ENCODE measurements at regions not wholly inside any gene's neighbourhood (a gene's known extent, or its start where the extent isn't known, plus 50 kb on each side); places are given as distances from the start of the nearest gene placed in this dataset.

- no peak for DNase-seq
Measured at GRCh38 chr2:118279005-118279404, 190.7 kb downstream of the INSIG2 start.

GRCh38 chr2:118278046-118278445 is 189.8 kb downstream of the INSIG2 start:
- DNase-seq = no peak

GRCh38 chr2:118274841-118275510 is 186.7 kb downstream of the INSIG2 start:
- no peak for DNase-seq

- no peak for DNase-seq
Measured at GRCh38 chr2:118272391-118272790, 184.1 kb downstream of the INSIG2 start.

DNA sequence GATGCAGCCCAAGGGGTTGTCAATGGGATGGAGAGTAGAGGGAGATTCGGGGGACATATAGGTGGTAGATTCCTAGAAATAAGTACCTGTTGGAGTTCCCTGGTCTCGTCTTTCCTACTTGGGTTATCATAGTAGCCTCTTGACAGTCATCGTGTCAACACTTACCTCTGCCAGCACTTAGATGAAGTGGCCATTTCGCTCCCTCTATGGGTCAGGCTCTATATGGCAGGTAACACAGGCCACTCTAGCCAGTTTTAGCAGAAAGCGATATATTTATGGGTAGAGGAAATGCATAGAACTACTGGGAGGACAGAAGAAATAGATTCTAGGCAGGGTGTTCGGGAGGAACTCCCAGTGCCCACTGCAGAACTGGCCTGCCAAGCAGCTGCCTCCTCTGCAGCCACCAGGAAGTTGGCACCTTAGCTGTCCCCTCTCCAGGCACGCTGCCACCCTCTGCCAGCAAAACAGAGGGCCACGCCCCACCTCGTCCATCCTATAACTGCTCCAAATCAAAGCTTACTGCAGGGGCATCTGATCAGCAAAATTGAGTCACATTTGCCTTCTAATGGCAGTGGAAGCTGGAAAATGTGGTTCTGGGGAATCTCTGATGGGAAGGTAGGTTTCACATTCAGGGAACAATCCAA is 181.3 kb downstream of the INSIG2 start:
- no peak for DNase-seq

GRCh38 chr2:118268268-118268667 is 180.0 kb downstream of the INSIG2 start:
- no peak for DNase-seq

DNA sequence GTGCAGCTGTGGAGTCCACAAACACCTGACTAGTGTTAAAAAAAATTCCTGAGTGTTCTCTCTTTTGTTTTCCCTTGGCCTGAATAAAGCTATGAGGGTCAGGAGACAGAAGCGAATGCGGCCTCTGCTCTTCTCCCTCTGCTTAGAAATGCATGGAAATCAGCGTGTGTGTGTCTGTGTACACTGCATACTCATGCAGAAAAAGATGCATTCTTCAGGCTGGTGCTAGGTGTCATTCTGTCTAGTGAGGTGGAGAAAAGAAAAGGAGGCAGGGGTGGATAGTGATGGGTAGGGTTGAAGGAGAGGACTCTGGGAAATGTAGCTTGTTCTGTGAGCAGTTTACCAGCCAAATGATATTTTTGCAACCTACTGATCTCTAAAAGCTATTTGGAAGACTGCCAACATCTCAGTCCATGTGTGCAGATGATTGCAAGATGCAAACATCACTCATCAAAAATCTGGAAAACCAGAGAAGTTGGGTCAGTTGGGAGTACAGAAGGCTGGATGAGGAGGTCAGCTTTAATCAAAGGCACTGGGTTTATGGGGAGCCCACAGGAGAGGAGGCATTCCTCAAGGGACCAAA is 177.7 kb downstream of the INSIG2 start:
- DNase-seq = no peak

DNA sequence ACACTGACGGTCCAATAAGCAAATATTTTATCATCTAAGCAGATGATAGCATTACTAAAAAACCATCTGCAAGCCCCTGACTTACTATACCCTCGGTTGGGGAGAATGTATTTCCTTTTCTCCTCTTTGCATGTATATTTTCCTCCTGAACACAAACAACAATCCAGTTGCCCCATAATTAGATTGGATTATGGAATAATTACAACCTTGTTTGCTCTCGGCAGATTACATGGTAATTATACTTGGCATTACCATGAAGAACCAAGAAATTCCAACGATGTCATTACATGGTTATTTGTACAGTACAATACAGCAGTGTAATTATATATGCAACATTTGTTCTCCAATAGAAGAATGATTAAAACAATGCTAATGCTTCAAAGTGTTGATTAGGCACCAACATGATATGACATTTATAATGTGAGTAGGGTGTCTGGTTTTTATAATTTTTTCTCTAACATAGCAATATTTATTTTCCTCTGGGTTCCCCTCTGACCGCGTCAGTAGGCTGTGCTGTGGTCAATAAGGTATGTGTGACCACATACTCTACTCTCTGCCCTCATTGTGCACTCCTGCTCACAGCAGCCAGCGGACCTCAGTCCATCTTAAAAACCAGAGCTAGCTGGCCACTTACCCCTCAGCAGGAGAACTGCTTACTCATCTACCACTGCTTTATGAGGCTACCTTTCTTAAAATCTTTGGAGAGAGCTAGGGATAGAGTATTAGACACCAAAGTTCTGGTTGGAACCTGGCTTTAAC is 176.1 kb downstream of the INSIG2 start:
- DNase-seq = no peak

DNA sequence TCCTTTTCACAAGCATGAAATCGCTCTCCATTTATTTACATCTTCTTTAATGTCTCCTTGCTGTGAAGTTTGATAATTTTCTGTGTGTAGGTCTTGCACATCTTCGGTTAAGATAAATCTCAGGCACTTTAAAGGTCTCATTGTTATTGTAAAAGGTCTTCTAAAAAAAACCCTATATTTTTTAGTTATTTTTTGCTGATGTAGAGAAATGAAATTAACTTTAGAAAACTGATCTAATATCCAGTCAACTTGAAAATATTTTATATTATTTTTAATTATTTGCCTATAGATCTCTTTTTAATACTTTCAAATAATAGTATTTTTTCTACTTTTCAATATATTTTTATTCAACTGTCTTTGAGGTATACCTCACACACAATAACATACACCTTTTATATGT is 169.4 kb downstream of the INSIG2 start:
- DNase-seq = no peak

GRCh38 chr2:118255771-118256372 is 167.6 kb downstream of the INSIG2 start:
- DNase-seq = no peak

- DNase-seq = no peak
Measured at GRCh38 chr2:118255301-118255700, 167.0 kb downstream of the INSIG2 start.

GRCh38 chr2:118254116-118254515 is 165.8 kb downstream of the INSIG2 start:
- DNase-seq = no peak

GRCh38 chr2:118251427-118251826 is 163.2 kb downstream of the INSIG2 start:
- DNase-seq = no peak

DNA sequence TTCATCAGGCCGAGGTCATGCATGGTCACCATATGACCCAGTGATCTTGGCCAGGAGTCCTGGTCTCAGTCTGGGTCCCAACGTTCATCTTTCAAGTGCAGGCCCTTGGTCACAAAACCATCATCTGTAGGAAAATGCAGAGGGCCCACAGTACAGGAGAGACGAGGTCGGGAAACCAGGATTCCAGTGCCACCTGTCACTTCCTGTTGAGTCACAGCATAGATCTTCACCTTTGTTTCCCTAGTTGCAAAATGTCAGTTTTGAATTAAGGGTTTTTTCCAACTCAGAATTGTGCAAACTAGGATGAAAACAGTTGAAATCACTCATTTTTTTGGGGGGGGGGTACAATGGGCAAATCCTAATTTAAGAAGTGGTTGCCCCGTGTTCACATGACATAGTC is 162.2 kb downstream of the INSIG2 start:
- no peak for DNase-seq

GRCh38 chr2:118250001-118250400 is 161.7 kb downstream of the INSIG2 start:
- DNase-seq = no peak

DNA sequence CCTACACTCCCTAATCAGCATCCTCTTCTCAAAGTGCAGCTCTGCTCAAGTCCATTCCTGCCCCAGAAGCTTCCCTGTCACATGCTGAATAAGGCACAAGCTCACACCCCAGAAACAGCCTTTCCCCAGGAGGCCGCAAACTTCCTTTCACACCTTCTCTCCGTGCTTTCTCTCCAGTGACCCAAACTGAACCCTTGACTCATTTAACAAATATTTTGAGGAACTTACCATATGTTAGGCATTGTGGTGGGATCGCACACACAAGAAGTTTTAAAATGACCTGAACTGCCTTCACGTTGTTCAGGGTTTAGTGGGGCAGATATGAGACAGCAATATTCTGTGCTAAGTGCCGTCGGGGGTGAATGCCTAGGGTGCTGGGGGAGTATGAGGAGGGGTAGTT is 161.3 kb downstream of the INSIG2 start:
- DNase-seq = no peak

DNA sequence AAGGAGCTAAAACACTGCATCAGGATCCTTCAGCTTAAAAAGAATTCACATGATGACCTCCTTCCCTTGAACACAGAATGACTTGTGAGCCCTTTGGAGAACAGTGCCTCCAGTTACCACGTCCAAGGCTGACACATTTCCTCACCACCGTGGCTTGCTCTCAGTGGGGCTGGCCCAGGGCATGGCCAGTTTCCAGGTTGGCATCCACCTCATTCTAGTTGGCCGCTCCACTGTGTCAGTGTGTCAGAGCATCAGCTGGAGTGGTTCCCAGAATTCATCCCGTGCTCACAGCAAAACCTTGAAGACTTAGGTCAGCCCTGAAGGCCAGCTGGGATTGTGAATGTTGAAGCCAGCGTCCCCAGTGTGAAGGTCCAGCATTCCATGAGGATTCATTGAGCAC is 158.5 kb downstream of the INSIG2 start:
- DNase-seq = no peak

DNA sequence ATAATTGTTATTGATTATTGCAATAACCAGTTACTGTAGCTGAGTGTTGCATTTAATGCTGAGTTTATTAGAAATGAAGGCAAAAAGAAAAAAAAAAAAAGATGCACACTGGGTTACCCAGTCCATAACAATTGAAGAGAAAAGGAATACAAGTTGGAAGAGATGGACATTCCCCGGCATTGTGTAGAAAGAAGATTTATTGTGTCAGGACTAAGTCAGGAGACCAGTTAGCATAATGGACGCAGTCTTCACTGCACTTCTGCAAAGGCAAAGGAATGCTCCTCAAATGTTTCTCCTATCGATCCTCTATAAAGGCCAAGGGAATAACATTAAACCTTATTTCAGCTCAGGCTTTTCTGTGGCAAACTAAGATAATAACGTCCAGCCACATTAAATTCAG is 157.8 kb downstream of the INSIG2 start:
- DNase-seq = no peak

DNA sequence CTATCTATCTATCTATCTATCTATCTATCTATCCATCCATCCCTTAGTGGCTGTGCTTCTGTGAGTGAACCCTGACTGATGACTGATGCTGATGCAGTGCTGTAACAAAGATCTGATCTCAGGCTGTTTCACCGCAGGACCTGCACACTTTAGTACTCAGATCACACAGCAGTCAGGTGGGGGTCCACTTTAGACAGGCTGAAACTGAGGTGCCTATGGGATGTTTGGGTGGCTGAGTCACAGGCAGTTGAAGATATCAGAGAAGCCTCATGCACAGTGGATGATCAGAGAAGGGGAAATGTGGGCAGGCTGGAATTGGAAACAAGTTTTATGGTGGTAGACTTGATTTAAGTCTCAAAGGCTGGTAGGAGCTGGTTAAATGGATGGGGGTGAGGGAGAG is 156.4 kb downstream of the INSIG2 start:
- no peak for DNase-seq

- DNase-seq = no peak
Measured at GRCh38 chr2:118243031-118243430, 154.8 kb downstream of the INSIG2 start.

GRCh38 chr2:118242216-118242615 is 153.9 kb downstream of the INSIG2 start:
- no peak for DNase-seq

DNA sequence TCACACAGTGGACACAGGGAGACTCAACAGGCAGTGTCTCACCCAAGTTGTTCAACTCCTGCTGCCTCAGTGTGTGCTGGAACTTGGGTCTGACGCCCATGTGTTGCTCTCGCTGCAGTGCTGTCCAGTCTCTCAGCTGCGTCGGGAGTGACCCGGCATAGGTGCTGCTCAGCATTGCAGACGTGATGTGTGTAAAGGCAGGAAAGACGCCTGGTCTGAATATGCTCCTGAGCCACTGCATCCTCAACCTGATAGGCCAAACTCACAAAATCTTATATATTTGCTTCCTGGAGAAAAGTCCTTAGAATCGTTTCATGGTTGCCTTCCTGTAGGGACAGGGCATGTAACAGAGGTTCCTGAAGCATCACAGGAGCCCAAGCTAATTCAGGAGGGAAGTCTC is 152.9 kb downstream of the INSIG2 start:
- no peak for DNase-seq
